SK-N-SH treated with all-trans-retinoic acid at 6 μM for 48 hours (cell line): ENCODE measurements at regions not wholly inside any gene's neighbourhood (a gene's known extent, or its start where the extent isn't known, plus 50 kb on each side); places are given as distances from the start of the nearest gene placed in this dataset.

Experiments
- ATAC-seq: fragments of 200-7000 bp; cut with Tn5 transposase; 3 replicates; pipeline ENCODE4 v1.9.1; 2020; ENCODE audit warnings: mild to moderate bottlenecking, moderate library complexity
- ARNTL ChIP-seq: fragments of 450-650 bp; formaldehyde crosslinking; IDR thresholded peaks from 2 replicates; pipeline ENCODE4 v1.5.0; 2020; ENCODE audit warnings: low read depth, mild to moderate bottlenecking, moderate library complexity, borderline replicate concordance
- BACH2 ChIP-seq: fragments of 250-450 bp; sonication (Bioruptor Pico); IDR thresholded peaks from 2 replicates; pipeline ENCODE4 v1.9.0; 2021; ENCODE audit warnings: mild to moderate bottlenecking, borderline replicate concordance
- CREB5 ChIP-seq: fragments of 250-450 bp; sonication (Bioruptor Pico); IDR thresholded peaks from 2 replicates; pipeline ENCODE4 v1.5.1; 2020; ENCODE audit warnings: low read depth, mild to moderate bottlenecking, moderate library complexity
- ESRRG ChIP-seq: fragments of 250-450 bp; sonication (Bioruptor Pico); IDR thresholded peaks from 2 replicates; pipeline ENCODE4 v1.6.1; 2021; ENCODE audit warnings: mild to moderate bottlenecking
- GLIS3 ChIP-seq: fragments of 250-450 bp; sonication (Bioruptor Pico); IDR thresholded peaks from 2 replicates; pipeline ENCODE4 v1.5.0; 2020; ENCODE audit warnings: mild to moderate bottlenecking, moderate library complexity
- ISL1 ChIP-seq: fragments of 250-450 bp; sonication (Bioruptor Pico); IDR thresholded peaks from 2 replicates; pipeline ENCODE4 v2.1.2; 2022; ENCODE audit warnings: mild to moderate bottlenecking, moderate library complexity
- OSR1 ChIP-seq: fragments of 250-450 bp; sonication (Bioruptor Pico); IDR thresholded peaks from 2 replicates; pipeline ENCODE4 v1.8.0; 2022; ENCODE audit warnings: moderate library complexity, mild to moderate bottlenecking, inconsistent platforms
- RARB ChIP-seq: fragments of 250-450 bp; sonication (Bioruptor Pico); IDR thresholded peaks from 2 replicates; pipeline ENCODE4 v1.8.0; 2021; ENCODE audit warnings: mild to moderate bottlenecking, moderate library complexity
- SNAI2 ChIP-seq: fragments of 250-450 bp; sonication (Bioruptor Pico); IDR thresholded peaks from 2 replicates; pipeline ENCODE4 v1.5.0; 2020; ENCODE audit warnings: mild to moderate bottlenecking, moderate library complexity
- TCF4 ChIP-seq: fragments of 250-450 bp; sonication (Bioruptor Pico); IDR thresholded peaks from 2 replicates; pipeline ENCODE4 v1.8.0; 2021; ENCODE audit warnings: mild to moderate bottlenecking, moderate library complexity, borderline replicate concordance
- TOX ChIP-seq: fragments of 250-450 bp; sonication (Bioruptor Pico); IDR thresholded peaks from 2 replicates; pipeline ENCODE4 v1.8.0; 2021; ENCODE audit warnings: mild to moderate bottlenecking, moderate library complexity, borderline replicate concordance
- TSHZ2 ChIP-seq: fragments of 250-450 bp; sonication (Bioruptor Pico); IDR thresholded peaks from 2 replicates; pipeline ENCODE4 v1.5.0; 2020; ENCODE audit warnings: mild to moderate bottlenecking, moderate library complexity
- ZC3H10 ChIP-seq: fragments of 250-450 bp; sonication (Bioruptor Pico); IDR thresholded peaks from 2 replicates; pipeline ENCODE4 v1.5.1; 2021; ENCODE audit warnings: mild to moderate bottlenecking, moderate library complexity
- ZFP30 ChIP-seq: fragments of 450-650 bp; formaldehyde crosslinking; IDR thresholded peaks from 2 replicates; pipeline ENCODE4 v1.5.0; 2022; ENCODE audit warnings: mild to moderate bottlenecking, moderate library complexity
- ZNF70 ChIP-seq: fragments of 450-650 bp; formaldehyde crosslinking; IDR thresholded peaks from 2 replicates; pipeline ENCODE4 v1.5.0; 2020; ENCODE audit warnings: mild to moderate bottlenecking, moderate library complexity
- TF ChIP-seq, protein P1 (sequence below): fragments of 250-450 bp; sonication (Bioruptor Pico); IDR thresholded peaks from 2 replicates; pipeline ENCODE4 v1.8.0; 2021; ENCODE audit warnings: low read depth, mild to moderate bottlenecking, moderate library complexity, borderline replicate concordance
- TF ChIP-seq, protein P2 (sequence below): fragments of 250-450 bp; sonication (Bioruptor Pico); IDR thresholded peaks from 2 replicates; pipeline ENCODE4 v1.8.0; 2020; ENCODE audit warnings: mild to moderate bottlenecking, moderate library complexity, borderline replicate concordance

GRCh38 chr6:113750151-113750855 lies 106.8 kb upstream of the MARCKS start:
- TF ChIP-seq ZNF70 (no peak), SNAI2 (CRISPR knock-in tag) (no peak), TSHZ2 (CRISPR knock-in tag) (no peak), TCF4 (CRISPR knock-in tag) (no peak), OSR1 (no peak), ISL1 (CRISPR knock-in tag) (no peak), ESRRG (CRISPR knock-in tag) (no peak), GLIS3 (CRISPR knock-in tag) (no peak), BACH2 (no peak), ZFP30 (no peak), CREB5 (CRISPR knock-in tag) (no peak), TOX (CRISPR knock-in tag) (no peak), ZC3H10 (CRISPR knock-in tag) (no peak), ARNTL (CRISPR knock-in tag) (no peak)
- TF ChIP-seq, protein P1, sequence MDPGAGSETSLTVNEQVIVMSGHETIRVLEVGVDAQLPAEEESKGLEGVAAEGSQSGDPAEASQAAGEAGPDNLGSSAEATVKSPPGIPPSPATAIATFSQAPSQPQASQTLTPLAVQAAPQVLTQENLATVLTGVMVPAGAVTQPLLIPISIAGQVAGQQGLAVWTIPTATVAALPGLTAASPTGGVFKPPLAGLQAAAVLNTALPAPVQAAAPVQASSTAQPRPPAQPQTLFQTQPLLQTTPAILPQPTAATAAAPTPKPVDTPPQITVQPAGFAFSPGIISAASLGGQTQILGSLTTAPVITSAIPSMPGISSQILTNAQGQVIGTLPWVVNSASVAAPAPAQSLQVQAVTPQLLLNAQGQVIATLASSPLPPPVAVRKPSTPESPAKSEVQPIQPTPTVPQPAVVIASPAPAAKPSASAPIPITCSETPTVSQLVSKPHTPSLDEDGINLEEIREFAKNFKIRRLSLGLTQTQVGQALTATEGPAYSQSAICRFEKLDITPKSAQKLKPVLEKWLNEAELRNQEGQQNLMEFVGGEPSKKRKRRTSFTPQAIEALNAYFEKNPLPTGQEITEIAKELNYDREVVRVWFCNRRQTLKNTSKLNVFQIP (CRISPR knock-in tag), result no peak
- TF ChIP-seq, protein P2, sequence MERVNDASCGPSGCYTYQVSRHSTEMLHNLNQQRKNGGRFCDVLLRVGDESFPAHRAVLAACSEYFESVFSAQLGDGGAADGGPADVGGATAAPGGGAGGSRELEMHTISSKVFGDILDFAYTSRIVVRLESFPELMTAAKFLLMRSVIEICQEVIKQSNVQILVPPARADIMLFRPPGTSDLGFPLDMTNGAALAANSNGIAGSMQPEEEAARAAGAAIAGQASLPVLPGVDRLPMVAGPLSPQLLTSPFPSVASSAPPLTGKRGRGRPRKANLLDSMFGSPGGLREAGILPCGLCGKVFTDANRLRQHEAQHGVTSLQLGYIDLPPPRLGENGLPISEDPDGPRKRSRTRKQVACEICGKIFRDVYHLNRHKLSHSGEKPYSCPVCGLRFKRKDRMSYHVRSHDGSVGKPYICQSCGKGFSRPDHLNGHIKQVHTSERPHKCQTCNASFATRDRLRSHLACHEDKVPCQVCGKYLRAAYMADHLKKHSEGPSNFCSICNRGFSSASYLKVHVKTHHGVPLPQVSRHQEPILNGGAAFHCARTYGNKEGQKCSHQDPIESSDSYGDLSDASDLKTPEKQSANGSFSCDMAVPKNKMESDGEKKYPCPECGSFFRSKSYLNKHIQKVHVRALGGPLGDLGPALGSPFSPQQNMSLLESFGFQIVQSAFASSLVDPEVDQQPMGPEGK (CRISPR knock-in tag), result no peak
- no peak for ATAC-seq

DNA sequence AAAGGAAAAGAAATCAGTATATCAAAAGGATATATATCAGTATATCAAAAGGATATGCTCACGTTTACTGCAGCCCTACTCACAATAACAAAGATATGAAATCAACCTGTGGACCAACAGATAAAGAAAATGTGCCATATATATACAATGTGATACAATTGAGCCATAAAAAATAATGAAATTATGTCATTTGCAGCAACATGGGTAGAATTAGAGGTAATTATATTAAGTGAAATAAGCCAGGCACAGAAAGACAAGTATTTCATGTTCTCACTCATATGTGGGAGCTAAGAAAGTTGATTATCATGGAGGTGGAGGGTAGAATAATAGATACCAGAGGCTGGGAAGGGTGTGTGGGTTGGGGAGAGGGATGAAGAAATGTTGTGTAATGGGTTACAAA lies 102.9 kb upstream of the MARCKS start:
- no peak for ATAC-seq
- TF ChIP-seq RARB (CRISPR knock-in tag), result no peak
- no peak for TF ChIP-seq SNAI2 (CRISPR knock-in tag)
- 0 out of 2 replicates have a peak, but pooled peaks have one; percentile 19 for TF ChIP-seq ISL1 (CRISPR knock-in tag)
- no peak for TF ChIP-seq ARNTL (CRISPR knock-in tag)
- no peak for TF ChIP-seq OSR1
- no peak for TF ChIP-seq ZFP30
- peak; percentile 84 for TF ChIP-seq TCF4 (CRISPR knock-in tag)
- TF ChIP-seq ZNF70, result peak; percentile 63
- peak; percentile 58; the same call in 1 of the 2 replicates for TF ChIP-seq TSHZ2 (CRISPR knock-in tag)
